Occipital lobe (tissue), 1 donor: ENCODE measurements at regions not wholly inside any gene's neighbourhood (a gene's known extent, or its start where the extent isn't known, plus 50 kb on each side); places are given as distances from the start of the nearest gene placed in this dataset.
"Not testable (repeated sequence)": the region's sequence is repeated elsewhere in the genome, so short reads cannot be mapped to it uniquely, and the experiment has no call there.

Source experiments
- DNase-seq: peaks from one replicate; lab custom pipeline; 2025; lab: John Stamatoyannopoulos, UW

GRCh38 chr9:73054091-73054490 lies 97.6 kb upstream of the ANXA1 start:
- DNase-seq: no peak

- no peak for DNase-seq
Observed at GRCh38 chr9:73053543-73053942, 98.1 kb upstream of the ANXA1 start.

GRCh38 chr9:73050887-73051550 lies 98.2 kb upstream of the ALDH1A1 start:
- no peak for DNase-seq

- DNase-seq: no peak
Observed at GRCh38 chr9:73050065-73050816, 97.4 kb upstream of the ALDH1A1 start.

GRCh38 chr9:73049280-73049679 lies 96.4 kb upstream of the ALDH1A1 start:
- no peak for DNase-seq

GRCh38 chr9:73046769-73047168 lies 93.9 kb upstream of the ALDH1A1 start:
- no peak for DNase-seq

GRCh38 chr9:73044776-73045175 lies 91.9 kb upstream of the ALDH1A1 start:
- not testable (repeated sequence) for DNase-seq

- DNase-seq: no peak
Observed at GRCh38 chr9:73042155-73042554, 89.3 kb upstream of the ALDH1A1 start.

- peak; percentile 14 for DNase-seq
Observed at GRCh38 chr9:73039271-73040263, 86.7 kb upstream of the ALDH1A1 start.

GRCh38 chr9:73038613-73039012 lies 85.8 kb upstream of the ALDH1A1 start:
- DNase-seq: no peak

- no peak for DNase-seq
Observed at GRCh38 chr9:73038089-73038509, 85.2 kb upstream of the ALDH1A1 start.

- DNase-seq: no peak
Observed at GRCh38 chr9:73037613-73038012, 84.8 kb upstream of the ALDH1A1 start.

GRCh38 chr9:73034962-73035361 lies 82.1 kb upstream of the ALDH1A1 start:
- DNase-seq: no peak

- no peak for DNase-seq
Observed at GRCh38 chr9:73031350-73031749, 78.5 kb upstream of the ALDH1A1 start.

- no peak for DNase-seq
Observed at GRCh38 chr9:73030370-73031030, 77.6 kb upstream of the ALDH1A1 start.

GRCh38 chr9:73029346-73029745 lies 76.5 kb upstream of the ALDH1A1 start:
- no peak for DNase-seq

- no peak for DNase-seq
Observed at GRCh38 chr9:73026375-73026774, 73.5 kb upstream of the ALDH1A1 start.

GRCh38 chr9:73024601-73025034 lies 71.8 kb upstream of the ALDH1A1 start:
- DNase-seq: no peak

GRCh38 chr9:73023025-73023541 lies 70.2 kb upstream of the ALDH1A1 start:
- no peak for DNase-seq

GRCh38 chr9:73022353-73022752 lies 69.5 kb upstream of the ALDH1A1 start:
- no peak for DNase-seq

GRCh38 chr9:73020877-73021276 lies 68.0 kb upstream of the ALDH1A1 start:
- no peak for DNase-seq
